Heart right ventricle (tissue), 16 donors: ENCODE measurements at regions not wholly inside any gene's neighbourhood (a gene's known extent, or its start where the extent isn't known, plus 50 kb on each side); places are given as distances from the start of the nearest gene placed in this dataset.
"Not testable (repeated sequence)": the region's sequence is repeated elsewhere in the genome, so short reads cannot be mapped to it uniquely, and the experiment has no call there.

Experiments used
- ATAC-seq, 8 donors: fragments of 200-7000 bp; cut with Tn5 transposase; one replicate each; pipeline ENCODE4 v1.9.1; 2020; ENCODE audit warnings: mild to moderate bottlenecking in 8 of 8, moderate library complexity in 8 of 8, moderate number of reproducible peaks in 1 of 8
- DNase-seq, 2 donors: peaks; one replicate each; pipeline ENCODE4 v3.0.0-alpha.2; 2020
- H3K27ac ChIP-seq, 10 donors: fragments of 200-600 bp; sonication (generic) in 2 of 10; one replicate each; pipeline versions ENCODE4 v1.5.0 to v1.8.0; 2020 to 2022; ENCODE audit warnings: mild to moderate bottlenecking in 3 of 10
- H3K27me3 ChIP-seq, 7 donors: fragments of 200-600 bp; one replicate each; pipeline ENCODE4 v1.8.0; 2021 to 2022; ENCODE audit warnings: mild to moderate bottlenecking in 2 of 7
- H3K36me3 ChIP-seq, 9 donors: fragments of 200-600 bp; sonication (generic) in 1 of 9; one replicate each; pipeline versions ENCODE4 v1.5.0 to v1.8.0; 2020 to 2022; ENCODE audit warnings: mild to moderate bottlenecking in 2 of 9
- H3K4me1 ChIP-seq, 9 donors: fragments of 200-600 bp; sonication (generic) in 1 of 9; one replicate each; pipeline versions ENCODE4 v1.5.0 to v1.8.0; 2020 to 2022; ENCODE audit warnings: mild to moderate bottlenecking in 4 of 9
- H3K4me3 ChIP-seq, 10 donors: fragments of 200-600 bp; sonication (generic) in 2 of 10; one replicate each; pipeline versions ENCODE4 v1.5.0 to v1.8.0; 2020 to 2022; ENCODE audit warnings: mild to moderate bottlenecking in 7 of 10, moderate library complexity in 2 of 10
- H3K9me3 ChIP-seq, 11 donors: fragments of 200-600 bp in 10 of 11; sonication (generic) in 2 of 11; one replicate each; pipeline versions ENCODE4 v1.5.0 to v1.8.0; 2013 to 2022; ENCODE audit warnings: mild to moderate bottlenecking in 2 of 11, control low read depth in 1 of 11, moderate library complexity in 1 of 11
- WGBS, 2 donors: extraction: QIAGEN DNeasy Blood & Tissue Kit; methylation state at CpG; one replicate each; pipeline ENCODE4 v1.1.7; 2013; ENCODE audit warnings: inconsistent platforms in 1 of 2; 5-methylcytosine and 5-hydroxymethylcytosine counted together
- intact Hi-C, 10 donors: fragments of 100-400 bp; cut with DNase I; formaldehyde crosslinking; loops; one replicate each; pipeline versions ENCODE4 v1.11.1 to v1.14.2; 2022
- TF ChIP-seq, protein P1 (sequence below), 9 donors: fragments of 200-600 bp; sonication (generic) in 2 of 9; IDR thresholded peaks; one replicate each; pipeline versions ENCODE4 v1.5.0 to v1.8.0; 2021 to 2022; ENCODE audit warnings: antibody characterized with exemption in 9 of 9, mild to moderate bottlenecking in 5 of 9, moderate library complexity in 1 of 9
- donor health status: Arrhythmogenic right ventricular cardiomyopathy.
- donor health status: ischemic (EF 13 %, LVEDD 7.1; RV severe dilation, severe dysfunction).
- donor health status: healthy with polysubstance abuse.
- donor health status: DM: no; HTN: yes; CAD: no.
- donor health status: DM: no; HTN: no; CAD: no.
- donor health status: ischemic (EF 25% LVEDD 6.9; RV normal size, moderate dysfunction).
- donor health status: ischemic (EF 25% LVEDD 5.7; RV mildly dilated, moderate dysfunction).
- donor health status: healthy.
- donor health status: DM: yes; HTN: yes; CAD: no.
- donor health status: Ischemic cardiomyopathy.
- donor health status: ischemic (EF 35%, LVEDD 5.7; RV mildly dilated, moderate dysfunction).
- donor health status: nonischemic (EF 11% LVEDD 7.7; RV severe dilation, severe dysfunction).
- donor health status: DM: yes; HTN: yes; CAD: no.
- donor health status: PGD.
- donor health status: ischemic (EF 29% LVEDD 5.4; RV normal size, mild dysfunction).
- donor health status: nonischemic (EF 23%, LVEDD 6.1; RV moderate dilation, normal function).

DNA sequence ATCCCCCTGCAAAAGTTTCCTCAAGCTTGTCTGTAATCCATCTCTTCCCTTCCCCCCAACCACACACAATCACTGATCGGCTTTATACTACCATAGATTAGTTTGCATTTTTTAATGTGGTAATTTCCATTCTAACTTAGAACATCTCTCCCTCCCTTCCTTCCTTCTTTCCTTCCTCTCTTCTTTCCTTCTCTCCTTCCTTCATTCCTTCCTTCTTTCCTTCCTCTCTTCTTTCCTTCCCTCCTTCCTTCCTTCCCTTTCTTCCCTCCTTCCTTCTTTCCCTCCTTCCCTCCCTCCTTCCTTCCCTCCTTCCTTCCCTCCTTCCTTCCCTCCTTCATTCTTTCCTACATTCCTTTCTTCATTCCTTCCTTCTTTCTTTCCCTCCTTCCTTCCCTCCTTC is 166.2 kb upstream of the MSX2 start:
- Histone ChIP-seq H3K27me3 (peaks cover 0 to 29% (median 19%) of the 10 kb centered on the region in 7 donors), H3K27ac (no peak overlapping the region), H3K9me3 (no peaks in the 10 kb centered on the region), H3K4me3 (no peak overlapping the region), H3K4me1 (no peaks in the 10 kb centered on the region), H3K36me3 (no peaks in the 10 kb centered on the region)
- no peak for ATAC-seq
- DNase-seq = no peak
- intact Hi-C loops = no loop called here
- 82 to 84% methylated on average over 1 of the region's 1 CpG for whole genome bisulfite sequencing, 2 donors
- TF ChIP-seq, protein P1, sequence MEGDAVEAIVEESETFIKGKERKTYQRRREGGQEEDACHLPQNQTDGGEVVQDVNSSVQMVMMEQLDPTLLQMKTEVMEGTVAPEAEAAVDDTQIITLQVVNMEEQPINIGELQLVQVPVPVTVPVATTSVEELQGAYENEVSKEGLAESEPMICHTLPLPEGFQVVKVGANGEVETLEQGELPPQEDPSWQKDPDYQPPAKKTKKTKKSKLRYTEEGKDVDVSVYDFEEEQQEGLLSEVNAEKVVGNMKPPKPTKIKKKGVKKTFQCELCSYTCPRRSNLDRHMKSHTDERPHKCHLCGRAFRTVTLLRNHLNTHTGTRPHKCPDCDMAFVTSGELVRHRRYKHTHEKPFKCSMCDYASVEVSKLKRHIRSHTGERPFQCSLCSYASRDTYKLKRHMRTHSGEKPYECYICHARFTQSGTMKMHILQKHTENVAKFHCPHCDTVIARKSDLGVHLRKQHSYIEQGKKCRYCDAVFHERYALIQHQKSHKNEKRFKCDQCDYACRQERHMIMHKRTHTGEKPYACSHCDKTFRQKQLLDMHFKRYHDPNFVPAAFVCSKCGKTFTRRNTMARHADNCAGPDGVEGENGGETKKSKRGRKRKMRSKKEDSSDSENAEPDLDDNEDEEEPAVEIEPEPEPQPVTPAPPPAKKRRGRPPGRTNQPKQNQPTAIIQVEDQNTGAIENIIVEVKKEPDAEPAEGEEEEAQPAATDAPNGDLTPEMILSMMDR (IDR thresholded peaks at IDR 0.05) = no peak

DNA sequence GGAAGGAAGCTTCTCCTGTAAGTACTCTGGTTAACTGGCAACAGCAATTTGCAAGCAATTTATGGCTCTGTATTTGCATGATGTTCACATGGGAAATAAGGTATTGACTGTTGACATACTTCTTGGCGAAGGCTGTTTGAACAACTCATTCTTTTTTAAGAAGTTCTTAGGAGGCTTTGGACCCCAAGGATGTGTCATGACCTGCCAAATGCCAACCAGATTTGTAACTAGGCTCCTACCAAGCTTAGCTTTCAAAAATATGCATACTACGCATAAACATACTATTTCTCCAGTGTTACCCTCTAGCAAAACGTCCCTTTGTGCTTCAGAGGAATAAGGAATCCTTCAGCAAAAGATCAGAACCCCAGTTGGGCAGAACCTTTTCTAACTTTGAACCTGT is 165.2 kb upstream of the MSX2 start:
- intact Hi-C loops = no loop called here
- ATAC-seq (no peak), DNase-seq (no peak)
- TF ChIP-seq, protein P1 (IDR thresholded peaks at IDR 0.05) = no peak
- Histone ChIP-seq H3K9me3 (no peaks in the 10 kb centered on the region), H3K27me3 (peaks cover 0 to 29% (median 14%) of the 10 kb centered on the region in 7 donors), H3K4me1 (no peaks in the 10 kb centered on the region), H3K27ac (no peak overlapping the region), H3K36me3 (no peaks in the 10 kb centered on the region), H3K4me3 (no peak overlapping the region)
- 67 to 83% methylated on average over 3 of the region's 3 CpGs for WGBS, 2 donors

DNA sequence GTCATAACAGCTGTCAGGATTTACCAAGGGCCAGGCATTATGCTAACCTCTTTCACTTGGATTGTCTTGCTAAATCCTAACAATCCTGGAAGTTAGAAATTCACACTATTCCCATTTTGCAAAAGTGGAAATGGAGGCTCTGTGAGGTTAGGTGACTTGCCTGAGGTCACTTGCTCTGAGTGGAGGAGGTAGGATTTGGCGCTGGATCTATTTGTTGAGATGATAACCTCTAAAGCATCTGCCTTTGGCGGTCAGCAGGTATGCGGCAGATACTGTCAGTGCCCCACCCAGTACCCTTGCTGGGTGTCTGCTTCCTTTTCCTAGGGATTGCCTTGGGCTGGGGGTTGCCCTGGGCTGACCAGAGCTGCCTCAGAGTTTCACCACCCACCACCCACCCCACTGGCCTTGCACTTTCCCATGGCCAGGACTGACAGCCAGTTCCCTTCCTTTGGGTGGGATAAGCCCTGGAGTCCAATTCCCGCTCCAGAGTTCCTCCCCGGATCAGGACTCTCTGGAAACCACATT is 164.8 kb upstream of the MSX2 start:
- Histone ChIP-seq H3K36me3 (no peaks in the 10 kb centered on the region), H3K27ac (no peak overlapping the region), H3K27me3 (peaks cover 0 to 29% (median 14%) of the 10 kb centered on the region in 7 donors), H3K4me3 (no peak overlapping the region), H3K4me1 (no peaks in the 10 kb centered on the region), H3K9me3 (no peaks in the 10 kb centered on the region)
- DNase-seq (no peak), ATAC-seq (no peak)
- 57 to 70% methylated on average over 5 of the region's 5 CpGs for WGBS, 2 donors
- TF ChIP-seq, protein P1 (IDR thresholded peaks at IDR 0.05) = no peak
- intact Hi-C loops = no loop called here

DNA sequence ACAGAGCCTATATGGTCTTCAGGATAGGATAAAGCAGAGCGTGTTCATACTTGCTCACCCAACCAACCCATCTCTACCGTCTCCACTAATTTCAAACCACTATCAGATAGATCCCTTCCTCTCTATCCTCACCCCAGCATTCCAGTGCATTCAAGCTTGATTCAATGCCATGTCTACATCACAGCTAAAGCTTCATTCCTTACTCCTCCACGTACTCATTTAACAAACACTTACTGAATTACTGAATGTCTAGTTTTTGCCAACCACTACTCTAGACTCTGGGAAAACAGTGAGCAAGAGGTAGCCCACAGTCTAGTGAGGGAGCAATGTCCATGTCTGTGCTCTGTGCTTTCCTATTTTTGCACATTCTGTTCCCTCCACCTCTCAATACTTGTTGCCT is 163.5 kb upstream of the MSX2 start:
- intact Hi-C loops = no loop called here
- Histone ChIP-seq H3K9me3 (peaks cover 0 to 1% (median 0%) of the 10 kb centered on the region in 11 donors), H3K27me3 (peaks cover 0 to 31% (median 14%) of the 10 kb centered on the region in 7 donors), H3K4me3 (no peak overlapping the region), H3K4me1 (no peaks in the 10 kb centered on the region), H3K27ac (no peak overlapping the region), H3K36me3 (no peaks in the 10 kb centered on the region)
- ATAC-seq (no peak), DNase-seq (no peak)
- TF ChIP-seq, protein P1 (IDR thresholded peaks at IDR 0.05) = no peak
- WGBS, 2 donors = 66 to 86% methylated on average over 3 of the region's 3 CpGs

DNA sequence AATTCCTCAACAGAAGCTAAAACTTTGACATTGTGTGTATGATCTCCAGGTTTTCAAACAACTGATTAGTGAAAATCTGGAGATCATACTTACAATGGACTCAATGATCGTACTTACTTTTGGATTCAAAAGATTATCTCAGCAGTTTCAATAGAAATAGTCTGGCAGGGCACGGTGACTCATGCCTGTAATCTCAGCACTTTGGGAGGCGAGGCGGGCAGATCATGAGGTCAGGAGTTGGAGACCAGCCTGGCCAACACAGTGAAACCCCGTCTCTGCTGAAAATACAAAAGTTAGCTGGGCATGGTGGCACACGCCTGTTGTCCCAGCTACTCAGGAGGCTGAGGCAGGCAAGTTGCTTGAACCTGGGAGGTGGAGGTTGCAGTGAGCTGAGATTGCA is 161.3 kb upstream of the MSX2 start:
- ATAC-seq, H3K9me3 ChIP-seq, H3K36me3 ChIP-seq, H3K4me3 ChIP-seq, H3K27ac ChIP-seq, intact Hi-C loops, H3K4me1 ChIP-seq, DNase-seq: not testable (repeated sequence)
- H3K27me3 ChIP-seq = peaks cover 0 to 36% (median 18%) of the 10 kb centered on the region in 7 donors
- WGBS, 2 donors = 63 to 66% methylated on average over 6 of the region's 6 CpGs
